Renal pelvis (tissue), 1 donor: ENCODE measurements at regions not wholly inside any gene's neighbourhood (a gene's known extent, or its start where the extent isn't known, plus 50 kb on each side); places are given as distances from the start of the nearest gene placed in this dataset.
A peak's percentile ranks its signal among the peaks of the same experiment; 100 is the strongest.
"Not testable (repeated sequence)": the region's sequence is repeated elsewhere in the genome, so short reads cannot be mapped to it uniquely, and the experiment has no call there.

Source experiments
- DNase-seq: peaks from one replicate; pipeline ENCODE4 v3.0.0-alpha.2; 2013

- no peak for DNase-seq
Measured at GRCh38 chr3:152621967-152622810, 212.7 kb upstream of the P2RY1 start.

GRCh38 chr3:152622811-152623167 lies 212.1 kb upstream of the P2RY1 start:
- no peak for DNase-seq

DNA sequence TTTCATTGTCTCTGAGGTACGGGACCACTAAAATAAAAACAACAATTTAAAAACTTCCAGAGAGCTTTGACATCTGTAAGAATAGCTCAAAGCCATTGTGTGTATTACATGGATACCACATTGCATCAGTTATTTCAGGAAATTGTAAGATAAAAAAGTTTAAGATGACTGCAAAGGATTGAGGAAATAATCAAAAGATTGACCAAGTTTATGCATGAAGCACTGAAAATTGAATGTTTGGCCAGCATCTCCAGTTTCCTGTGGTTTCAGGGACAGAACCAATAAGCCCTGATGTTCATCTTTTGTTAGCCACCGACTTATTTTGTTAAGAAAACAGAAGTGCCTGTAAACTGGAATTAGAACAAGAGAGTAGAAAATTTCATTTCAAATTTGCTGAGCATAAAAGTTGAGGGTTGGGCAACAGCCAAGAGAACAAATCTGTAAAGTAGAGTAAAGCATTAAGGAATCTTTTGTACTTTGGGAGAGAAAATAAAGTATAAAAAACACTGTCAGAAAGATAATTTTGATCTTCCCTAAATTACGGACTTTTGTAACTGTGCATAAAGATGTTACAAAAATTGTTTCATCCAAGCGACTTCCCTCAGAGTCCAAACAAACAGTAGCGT lies 211.5 kb upstream of the P2RY1 start:
- DNase-seq: no peak

DNA sequence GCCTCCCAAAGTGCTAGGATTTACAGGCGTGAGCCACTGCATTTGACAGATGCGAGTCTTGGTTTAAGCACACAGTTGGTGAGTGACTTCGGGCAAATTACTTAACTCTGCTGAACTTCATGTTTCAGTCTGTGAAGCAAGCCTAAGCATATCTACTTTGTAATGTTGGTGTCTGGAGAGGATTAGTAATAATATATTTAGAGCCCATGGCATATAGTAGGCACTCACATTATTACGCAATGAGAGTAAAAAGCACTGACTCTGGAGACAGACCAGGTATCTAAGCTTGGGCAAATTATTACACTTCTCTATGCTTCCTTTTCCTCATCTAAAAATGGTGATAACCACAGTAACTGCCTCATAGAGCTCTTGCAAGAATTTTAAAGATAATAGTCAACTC lies 208.7 kb upstream of the P2RY1 start:
- no peak for DNase-seq

- no peak for DNase-seq
Measured at GRCh38 chr3:152628496-152628895, 206.4 kb upstream of the P2RY1 start.

DNA sequence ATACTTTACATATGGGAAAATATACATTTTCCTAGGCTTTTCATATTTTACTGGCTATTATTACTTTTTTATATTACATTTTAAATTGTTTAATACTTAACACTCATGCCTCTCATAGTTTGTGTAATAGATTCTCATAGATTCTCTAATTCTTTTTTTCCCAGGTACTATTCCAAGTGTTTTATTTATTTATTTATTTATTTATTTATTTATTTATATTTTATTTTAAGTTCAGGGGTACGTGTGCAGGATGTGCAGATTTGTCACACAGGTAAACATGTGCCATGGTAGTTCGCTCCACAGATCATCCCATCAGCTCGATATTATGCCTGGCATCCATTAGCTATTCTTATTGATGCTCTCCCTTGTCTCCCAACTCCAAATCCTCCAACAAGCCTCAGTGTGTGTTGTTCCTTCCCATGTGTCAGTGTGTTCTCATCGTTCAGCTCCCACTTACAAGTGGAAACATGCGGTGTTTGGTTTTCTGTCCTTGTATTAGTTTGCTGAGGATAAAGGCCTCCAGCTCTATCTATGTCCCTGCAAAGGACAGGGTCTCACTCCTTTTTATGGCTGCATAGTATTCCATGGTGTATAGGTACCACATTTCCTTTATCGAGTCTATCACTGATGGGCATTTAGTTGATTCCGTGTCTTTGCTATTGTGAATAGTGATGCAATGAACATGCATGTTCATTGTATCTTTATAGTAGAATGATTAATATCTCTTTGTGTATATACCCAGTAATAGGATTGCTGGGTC lies 205.4 kb upstream of the P2RY1 start:
- DNase-seq: no peak

GRCh38 chr3:152635389-152635788 lies 199.5 kb upstream of the P2RY1 start:
- DNase-seq: no peak

GRCh38 chr3:152636651-152637050 lies 198.3 kb upstream of the P2RY1 start:
- DNase-seq: no peak

DNA sequence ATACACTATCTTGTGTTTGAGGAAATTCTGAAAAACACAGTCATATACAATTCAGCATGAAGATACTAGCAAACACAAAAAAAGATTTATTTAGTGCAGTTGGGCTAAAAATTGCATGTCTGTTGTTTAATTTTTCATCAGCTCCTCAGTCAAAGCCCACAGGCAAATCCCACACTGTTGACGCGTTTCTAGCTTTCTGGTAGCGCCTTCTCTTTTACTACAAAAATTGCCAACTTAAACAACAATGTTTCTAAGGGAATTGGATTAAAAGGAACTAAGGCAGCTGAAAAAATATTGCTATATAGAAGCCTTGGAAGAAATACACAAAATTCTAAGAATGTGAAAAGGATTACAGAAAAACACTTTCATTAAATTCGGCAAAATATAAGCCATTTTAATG lies 196.7 kb upstream of the P2RY1 start:
- no peak for DNase-seq

GRCh38 chr3:152638707-152639450 lies 196.1 kb upstream of the P2RY1 start:
- DNase-seq: no peak

GRCh38 chr3:152641198-152641597 lies 193.7 kb upstream of the P2RY1 start:
- no peak for DNase-seq

GRCh38 chr3:152642658-152643057 lies 192.3 kb upstream of the P2RY1 start:
- no peak for DNase-seq

GRCh38 chr3:152644478-152644877 lies 190.5 kb upstream of the P2RY1 start:
- DNase-seq: no peak

DNA sequence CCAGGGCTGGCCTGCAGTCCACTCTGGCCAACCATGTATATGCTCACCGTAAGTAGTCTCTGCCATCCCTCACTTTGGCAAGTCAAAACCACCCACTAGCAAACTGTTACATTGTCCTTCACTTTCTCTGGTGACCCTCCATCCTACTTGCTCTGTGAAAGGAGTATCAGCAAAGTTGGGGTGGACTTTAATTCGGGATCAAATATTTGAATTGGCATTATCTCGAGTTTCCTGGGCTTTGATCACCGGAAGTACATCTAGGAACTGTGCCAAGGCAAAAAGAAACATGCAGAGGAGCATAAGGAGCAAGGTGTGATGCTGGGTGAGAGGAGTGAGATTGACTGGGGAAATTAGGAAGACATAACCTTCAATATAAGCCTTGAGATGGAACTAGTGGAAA lies 188.9 kb upstream of the P2RY1 start:
- no peak for DNase-seq

DNA sequence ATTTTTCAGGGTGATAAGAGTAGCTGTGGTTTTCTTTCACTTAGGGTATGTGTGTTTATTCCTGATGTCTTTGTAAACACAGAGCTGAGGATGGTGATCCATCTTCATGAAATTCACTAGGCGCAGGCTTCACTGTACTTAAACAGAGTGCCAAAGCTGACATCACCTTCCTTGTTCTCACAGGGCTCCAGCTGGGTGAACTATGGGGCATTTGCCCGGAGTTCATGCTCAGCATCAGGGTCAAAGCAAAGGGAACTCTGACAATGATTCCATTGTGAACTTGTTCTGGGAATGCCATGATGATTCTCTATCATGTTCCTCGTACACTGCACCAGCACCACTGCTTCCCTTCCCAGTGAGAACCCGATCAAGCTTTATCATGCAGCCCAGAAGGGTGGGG lies 184.8 kb upstream of the P2RY1 start:
- no peak for DNase-seq

DNA sequence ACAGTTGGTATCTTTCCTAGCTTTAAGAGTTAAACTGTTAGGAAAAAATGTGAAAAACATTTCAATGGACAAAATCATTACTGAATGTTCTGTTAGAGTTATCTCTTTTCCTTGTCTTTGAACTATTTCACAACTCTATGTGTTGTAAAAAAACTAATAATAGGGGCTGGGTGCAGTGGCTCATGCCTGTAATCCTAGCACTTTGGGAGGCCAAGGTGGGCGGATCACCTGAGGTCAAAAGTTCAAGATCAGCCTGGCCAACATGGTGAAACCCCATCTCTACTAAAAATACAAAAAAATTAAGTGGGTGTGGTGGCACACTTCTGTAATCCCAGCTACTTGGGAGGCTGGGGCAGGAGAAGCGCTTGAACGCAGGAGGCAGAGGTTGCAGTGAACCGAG lies 184.0 kb upstream of the P2RY1 start:
- not testable (repeated sequence) for DNase-seq

- peak; percentile 33 for DNase-seq
Measured at GRCh38 chr3:152656214-152656971, 178.5 kb upstream of the P2RY1 start.

DNA sequence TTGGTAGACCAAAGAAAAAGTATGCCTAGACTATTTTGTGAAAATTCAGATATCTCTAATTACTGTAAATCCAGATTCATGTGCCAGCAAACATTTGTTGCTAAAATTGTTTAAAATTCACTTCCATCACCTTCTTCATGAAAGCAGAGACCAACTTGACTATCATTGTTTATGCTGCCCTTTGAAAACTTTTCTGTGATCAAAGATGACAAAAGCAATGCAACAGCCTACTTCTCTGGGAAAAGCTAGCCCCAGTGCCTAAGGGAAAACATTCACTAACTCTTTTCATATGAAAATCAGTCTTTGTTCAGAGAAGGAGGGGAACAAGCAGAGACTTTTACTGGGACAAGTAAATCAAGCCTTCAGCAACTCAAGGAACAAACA lies 178.0 kb upstream of the P2RY1 start:
- DNase-seq: no peak

GRCh38 chr3:152658977-152659720 lies 175.8 kb upstream of the P2RY1 start:
- DNase-seq: no peak

GRCh38 chr3:152662157-152662556 lies 172.8 kb upstream of the P2RY1 start:
- no peak for DNase-seq

DNA sequence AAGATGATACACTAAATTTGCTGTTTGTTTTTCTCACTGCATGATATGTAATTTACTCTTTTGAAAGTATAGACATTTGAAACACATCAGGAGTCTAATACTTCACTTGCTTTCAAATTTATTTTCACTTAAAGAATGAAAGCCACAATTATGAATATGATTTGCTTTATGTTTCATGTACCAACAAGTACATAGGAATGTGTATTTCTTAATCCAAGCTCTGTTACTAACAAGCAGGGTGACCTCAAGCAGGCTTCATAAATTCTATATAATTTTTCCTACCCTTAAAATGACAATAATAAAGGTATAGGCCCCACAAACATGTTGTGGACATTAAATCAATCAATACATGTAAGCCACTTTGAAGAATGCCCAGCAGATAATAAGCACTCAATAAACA lies 170.2 kb upstream of the P2RY1 start:
- DNase-seq: no peak
